ENCODE measurements at regions not wholly inside any gene's neighbourhood (a gene's known extent, or its start where the extent isn't known, plus 50 kb on each side); places are given as distances from the start of the nearest gene placed in this dataset.

DNA sequence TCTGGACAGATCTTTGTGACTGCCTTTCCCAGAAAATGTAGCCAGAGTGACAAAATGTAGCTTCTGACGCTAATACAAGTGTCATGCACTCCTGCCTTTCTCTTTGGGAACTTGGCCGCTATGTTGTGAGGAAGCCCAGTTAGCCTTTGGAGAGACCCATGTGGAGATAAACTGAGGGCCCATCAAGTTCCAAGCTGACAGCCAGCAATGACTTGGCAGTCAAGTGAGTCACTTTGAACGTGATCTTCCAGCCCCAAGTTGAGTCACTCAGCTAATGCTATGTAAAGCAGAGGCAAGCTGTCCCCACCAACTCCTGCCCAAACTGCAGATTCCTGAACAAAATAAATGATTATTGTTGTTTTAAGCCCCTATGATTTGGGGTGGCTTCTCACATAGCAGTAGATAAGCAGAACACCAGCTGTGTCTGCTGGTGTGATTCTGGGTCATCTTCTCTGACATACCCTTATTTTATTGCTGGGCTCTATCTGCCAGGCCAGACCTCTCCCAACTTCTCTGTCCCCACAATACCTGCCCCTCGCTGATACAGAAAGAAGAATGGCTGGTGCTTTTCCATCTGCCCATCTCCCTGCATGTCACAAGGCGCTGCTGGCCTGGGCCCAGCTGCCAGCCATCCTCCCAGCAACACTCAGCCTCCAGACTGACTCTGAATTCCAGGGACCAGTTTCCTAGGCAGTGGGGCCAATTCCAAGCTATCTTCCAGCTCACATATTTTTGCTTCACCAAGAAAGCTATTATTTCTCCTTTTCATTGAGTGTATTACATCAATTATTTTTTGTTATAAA is 274.8 kb downstream of the LRFN2 start:
- DNase-seq (ENCODE audit: low spot score), result no peak
- Histone ChIP-seq H3K27ac (no peak overlapping the region), H3K4me1 (peaks cover 0 to 5% of the 10 kb centered on the region in 2 donors), H3K27me3 (peaks cover 0 to 3% of the 10 kb centered on the region in 2 donors), H3K9me3 (no peaks in the 10 kb centered on the region), H3K36me3 (no peaks in the 10 kb centered on the region), H3K4me3 (no peak overlapping the region)
- TF ChIP-seq, protein P1, sequence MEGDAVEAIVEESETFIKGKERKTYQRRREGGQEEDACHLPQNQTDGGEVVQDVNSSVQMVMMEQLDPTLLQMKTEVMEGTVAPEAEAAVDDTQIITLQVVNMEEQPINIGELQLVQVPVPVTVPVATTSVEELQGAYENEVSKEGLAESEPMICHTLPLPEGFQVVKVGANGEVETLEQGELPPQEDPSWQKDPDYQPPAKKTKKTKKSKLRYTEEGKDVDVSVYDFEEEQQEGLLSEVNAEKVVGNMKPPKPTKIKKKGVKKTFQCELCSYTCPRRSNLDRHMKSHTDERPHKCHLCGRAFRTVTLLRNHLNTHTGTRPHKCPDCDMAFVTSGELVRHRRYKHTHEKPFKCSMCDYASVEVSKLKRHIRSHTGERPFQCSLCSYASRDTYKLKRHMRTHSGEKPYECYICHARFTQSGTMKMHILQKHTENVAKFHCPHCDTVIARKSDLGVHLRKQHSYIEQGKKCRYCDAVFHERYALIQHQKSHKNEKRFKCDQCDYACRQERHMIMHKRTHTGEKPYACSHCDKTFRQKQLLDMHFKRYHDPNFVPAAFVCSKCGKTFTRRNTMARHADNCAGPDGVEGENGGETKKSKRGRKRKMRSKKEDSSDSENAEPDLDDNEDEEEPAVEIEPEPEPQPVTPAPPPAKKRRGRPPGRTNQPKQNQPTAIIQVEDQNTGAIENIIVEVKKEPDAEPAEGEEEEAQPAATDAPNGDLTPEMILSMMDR (IDR thresholded peaks at IDR 0.05), result no peak

DNA sequence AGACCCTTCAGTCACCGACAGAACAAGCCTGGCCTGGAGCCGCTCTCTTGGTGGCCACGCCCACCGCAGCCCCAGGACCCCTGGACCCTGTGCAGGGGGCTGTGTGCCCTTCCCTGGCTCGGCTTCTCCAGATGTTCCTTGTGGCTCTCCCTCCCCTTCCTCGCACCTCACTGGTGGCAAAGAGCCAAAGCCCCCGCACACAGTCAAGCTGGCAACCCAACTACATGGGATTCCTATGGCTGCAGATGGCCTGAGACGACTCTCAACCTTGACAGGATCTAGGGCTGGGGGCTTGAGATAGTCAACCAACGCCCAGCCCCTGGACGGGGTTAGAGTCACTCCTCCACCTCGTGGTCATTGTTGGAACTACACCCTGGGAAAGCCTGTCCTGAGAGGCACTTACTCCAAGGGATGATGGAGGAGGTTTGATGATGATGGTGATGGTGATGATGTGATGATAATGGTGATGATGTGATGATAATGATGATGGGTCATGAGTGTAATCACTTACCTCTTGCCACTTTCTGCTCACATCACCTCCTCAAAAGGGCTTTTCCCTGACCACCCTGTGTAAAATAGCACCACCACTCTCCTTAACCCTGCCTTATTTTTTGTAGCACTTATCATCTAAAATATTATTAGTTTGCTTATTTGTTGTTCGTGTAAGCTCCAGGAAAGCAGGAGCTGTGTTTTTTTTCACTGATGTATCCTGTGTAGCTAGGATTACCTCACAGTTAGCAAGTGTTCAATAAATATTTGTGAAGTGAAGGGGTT is 278.4 kb downstream of the LRFN2 start:
- no peaks in the 10 kb centered on the region for H3K36me3 ChIP-seq
- TF ChIP-seq, protein P1 (IDR thresholded peaks at IDR 0.05), result peak; percentile 90 to 95
- peaks cover 0 to 5% of the 10 kb centered on the region in 2 donors for H3K4me1 ChIP-seq
- DNase-seq (ENCODE audit: low spot score), result no peak
- no peak overlapping the region for H3K4me3 ChIP-seq
- no peak overlapping the region for H3K27ac ChIP-seq
- H3K9me3 ChIP-seq, result no peaks in the 10 kb centered on the region
- H3K27me3 ChIP-seq, result peaks cover 0 to 3% of the 10 kb centered on the region in 2 donors

- H3K4me1 ChIP-seq, result peaks cover 0 to 4% of the 10 kb centered on the region in 2 donors
- no peak overlapping the region for H3K27ac ChIP-seq
- no peaks in the 10 kb centered on the region for H3K9me3 ChIP-seq
- TF ChIP-seq, protein P1 (IDR thresholded peaks at IDR 0.05), result no peak
- no peaks in the 10 kb centered on the region for H3K36me3 ChIP-seq
- H3K4me3 ChIP-seq, result no peak overlapping the region
- no peak for DNase-seq (ENCODE audit: low spot score)
- H3K27me3 ChIP-seq, result peaks cover 0 to 3% of the 10 kb centered on the region in 2 donors
Measured at GRCh38 chr6:40307712-40308111, 279.5 kb downstream of the LRFN2 start.

GRCh38 chr6:40302856-40303454 is 284.2 kb downstream of the LRFN2 start:
- Histone ChIP-seq H3K9me3 (peaks cover 0 to 3% of the 10 kb centered on the region in 2 donors), H3K27me3 (no peaks in the 10 kb centered on the region), H3K27ac (no peak overlapping the region), H3K36me3 (no peaks in the 10 kb centered on the region), H3K4me1 (no peaks in the 10 kb centered on the region), H3K4me3 (no peak overlapping the region)
- TF ChIP-seq, protein P1 (IDR thresholded peaks at IDR 0.05), result no peak
- no peak for DNase-seq (ENCODE audit: low spot score)

DNA sequence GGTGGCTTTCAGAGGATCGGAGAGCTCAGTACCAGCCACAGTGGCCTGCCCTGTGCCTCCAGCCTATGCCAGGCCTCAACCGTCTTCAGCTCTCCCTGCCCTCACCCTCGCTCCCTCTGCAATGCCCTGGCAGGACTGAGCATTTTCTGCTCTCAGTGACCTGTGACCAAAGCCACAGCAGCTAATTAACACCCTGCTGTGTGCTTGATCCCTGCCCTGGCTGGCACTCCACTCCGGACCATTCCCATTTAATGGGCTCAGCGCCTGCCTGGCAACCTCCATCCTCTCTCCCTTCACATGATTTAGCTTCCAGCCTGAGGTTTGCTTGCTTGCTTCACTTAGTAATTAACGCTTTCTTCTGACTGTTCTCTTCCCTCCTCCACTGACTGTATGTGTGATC is 287.5 kb downstream of the LRFN2 start:
- TF ChIP-seq, protein P1 (IDR thresholded peaks at IDR 0.05), result no peak
- no peak for DNase-seq (ENCODE audit: low spot score)
- Histone ChIP-seq H3K27me3 (no peaks in the 10 kb centered on the region), H3K9me3 (peaks cover 0 to 3% of the 10 kb centered on the region in 2 donors), H3K4me3 (no peak overlapping the region), H3K27ac (no peak overlapping the region), H3K4me1 (no peaks in the 10 kb centered on the region), H3K36me3 (no peaks in the 10 kb centered on the region)

All from right atrium auricular region (tissue), 2 donors.